ENCODE measurements at regions not wholly inside any gene's neighbourhood (a gene's known extent, or its start where the extent isn't known, plus 50 kb on each side); places are given as distances from the start of the nearest gene placed in this dataset.

DNA sequence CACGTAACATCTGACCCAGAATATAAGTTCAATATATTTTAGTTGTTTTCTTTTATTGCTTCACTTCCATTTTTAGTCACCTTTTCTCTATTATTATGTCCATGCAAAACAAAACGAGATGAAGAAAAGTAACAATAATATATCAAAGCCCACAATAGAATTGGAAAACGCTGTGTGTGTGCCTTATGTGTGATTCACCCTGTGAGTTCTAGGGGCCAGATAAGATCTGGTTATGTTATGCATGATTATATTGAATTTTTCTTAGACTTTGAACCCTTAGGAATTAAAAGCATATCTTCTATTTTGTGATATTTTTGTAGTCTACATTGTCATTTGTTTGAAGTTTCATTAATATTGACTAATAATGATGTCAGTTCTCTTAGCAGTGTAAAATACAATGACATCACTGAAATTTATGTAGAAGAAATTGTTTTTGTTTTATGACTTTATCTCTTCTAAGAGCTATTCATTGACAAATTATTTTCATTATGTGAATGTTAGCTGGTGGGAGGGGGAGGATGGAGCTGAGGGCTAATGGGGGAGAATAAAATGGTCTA lies 243.6 kb downstream of the TFAP2B start:
- Histone ChIP-seq H3K9me2 (ENCODE audit: insufficient read depth, low read length) (no peaks in the 10 kb centered on the region), H3K4me2 (ENCODE audit: low read length) (no peak overlapping the region), H3K4me3 (ENCODE audit: low read length) (no peak overlapping the region), H3F3A (ENCODE audit: insufficient read depth, low read length, poor library complexity, severe bottlenecking) (no peaks in the 10 kb centered on the region), H2AFZ (ENCODE audit: low read depth, low read length) (no peak overlapping the region), H3K9me3 (ENCODE audit: low read length) (no peaks in the 10 kb centered on the region), H3K79me2 (replicated peaks; ENCODE audit: insufficient read depth, low read length) (no peaks in the 10 kb centered on the region), H4K20me1 (ENCODE audit: insufficient read depth) (no peaks in the 10 kb centered on the region), H3K27ac (ENCODE audit: low read length) (no peak overlapping the region), H3K27me3 (ENCODE audit: insufficient read depth, low read depth, low read length) (no peaks in the 10 kb centered on the region), H3K9ac (ENCODE audit: low read length) (no peak overlapping the region), H3K36me3 (ENCODE audit: insufficient read depth, low read length) (no peaks in the 10 kb centered on the region)
- TF ChIP-seq EZH2 (IDR thresholded peaks at IDR 0.05; ENCODE audit: borderline replicate concordance, insufficient read depth, low read length, poor library complexity, severe bottlenecking) (no peak), RAD21 (conservative IDR thresholded peaks at IDR 0.05) (no peak), REST (IDR thresholded peaks at IDR 0.05; ENCODE audit: borderline replicate concordance) (no peak), MXI1 (conservative IDR thresholded peaks at IDR 0.05; ENCODE audit: poor library complexity, severe bottlenecking) (no peak), CTCF (IDR thresholded peaks at IDR 0.05; ENCODE audit: poor library complexity, severe bottlenecking) (no peak)

- no peak overlapping the region for H3K4me2 ChIP-seq (ENCODE audit: low read length)
- H3K9me3 ChIP-seq (ENCODE audit: low read length): no peaks in the 10 kb centered on the region
- TF ChIP-seq REST (IDR thresholded peaks at IDR 0.05; ENCODE audit: borderline replicate concordance) (no peak), CTCF (IDR thresholded peaks at IDR 0.05; ENCODE audit: poor library complexity, severe bottlenecking) (no peak), EP300 (conservative IDR thresholded peaks at IDR 0.05; ENCODE audit: poor library complexity, severe bottlenecking) (no peak), TAF1 (IDR thresholded peaks at IDR 0.05; ENCODE audit: low read depth) (no peak), RAD21 (conservative IDR thresholded peaks at IDR 0.05) (no peak), POLR2AphosphoS5 (IDR thresholded peaks at IDR 0.05) (no peak)
- no peaks in the 10 kb centered on the region for H4K20me1 ChIP-seq (ENCODE audit: insufficient read depth)
- no peaks in the 10 kb centered on the region for H3F3A ChIP-seq (ENCODE audit: insufficient read depth, low read length, poor library complexity, severe bottlenecking)
- H3K9me2 ChIP-seq (ENCODE audit: insufficient read depth, low read length): no peaks in the 10 kb centered on the region
- H3K79me2 ChIP-seq (replicated peaks; ENCODE audit: insufficient read depth, low read length): no peaks in the 10 kb centered on the region
- H3K36me3 ChIP-seq (ENCODE audit: insufficient read depth, low read length): no peaks in the 10 kb centered on the region
- no peaks in the 10 kb centered on the region for H3K27me3 ChIP-seq (ENCODE audit: insufficient read depth, low read depth, low read length)
- H3K4me3 ChIP-seq (ENCODE audit: low read length): no peak overlapping the region
- H3K27ac ChIP-seq (ENCODE audit: low read length): no peak overlapping the region
- H3K9ac ChIP-seq (ENCODE audit: low read length): no peak overlapping the region
- no peak overlapping the region for H2AFZ ChIP-seq (ENCODE audit: low read depth, low read length)
Observed at GRCh38 chr6:51077821-51078518, 259.3 kb downstream of the TFAP2B start.

Measured in neural cell (in vitro differentiated cells).